ENCODE measurements at regions not wholly inside any gene's neighbourhood (a gene's known extent, or its start where the extent isn't known, plus 50 kb on each side); places are given as distances from the start of the nearest gene placed in this dataset.

GRCh38 chr4:176546975-176547374, 227.2 kb downstream of the SPCS3 start:
- no peaks in the 10 kb centered on the region for H3K4me1 Mint-ChIP-seq (ENCODE audit: low read depth)
- H3K9me3 Mint-ChIP-seq, result no peaks in the 10 kb centered on the region
- H3K27ac Mint-ChIP-seq, result no peak overlapping the region
- H3K36me3 Mint-ChIP-seq (ENCODE audit: low read depth), result no peaks in the 10 kb centered on the region
- intact Hi-C loops (cut with micrococcal nuclease), result no loop called here
- H3K27me3 Mint-ChIP-seq, result no peaks in the 10 kb centered on the region
- no peak overlapping the region for H3K4me3 Mint-ChIP-seq

GRCh38 chr4:176548571-176548970, 228.8 kb downstream of the SPCS3 start:
- no peak overlapping the region for H3K27ac Mint-ChIP-seq
- no peaks in the 10 kb centered on the region for H3K36me3 Mint-ChIP-seq (ENCODE audit: low read depth)
- peaks cover 6% of the 10 kb centered on the region for H3K9me3 Mint-ChIP-seq
- no peaks in the 10 kb centered on the region for H3K27me3 Mint-ChIP-seq
- no peaks in the 10 kb centered on the region for H3K4me1 Mint-ChIP-seq (ENCODE audit: low read depth)
- H3K4me3 Mint-ChIP-seq, result no peak overlapping the region
- intact Hi-C loops (cut with micrococcal nuclease), result no loop called here

- Mint-ChIP-seq H3K36me3 (ENCODE audit: low read depth) (no peaks in the 10 kb centered on the region), H3K9me3 (peaks cover 8% of the 10 kb centered on the region), H3K4me3 (no peak overlapping the region), H3K27ac (no peak overlapping the region), H3K4me1 (ENCODE audit: low read depth) (no peaks in the 10 kb centered on the region), H3K27me3 (no peaks in the 10 kb centered on the region)
- intact Hi-C loops (cut with micrococcal nuclease), result no loop called here
These were observed 229.5 kb downstream of the SPCS3 start for GRCh38 chr4:176549161-176549865.

GRCh38 chr4:176558661-176559060, 234.1 kb downstream of the VEGFC start:
- Mint-ChIP-seq H3K9me3 (peaks cover 6% of the 10 kb centered on the region), H3K27ac (no peak overlapping the region), H3K4me1 (ENCODE audit: low read depth) (no peaks in the 10 kb centered on the region), H3K27me3 (no peaks in the 10 kb centered on the region), H3K4me3 (no peak overlapping the region), H3K36me3 (ENCODE audit: low read depth) (no peaks in the 10 kb centered on the region)
- intact Hi-C loops (cut with micrococcal nuclease), result no loop called here

- Mint-ChIP-seq H3K27me3 (no peaks in the 10 kb centered on the region), H3K27ac (no peak overlapping the region), H3K4me1 (ENCODE audit: low read depth) (no peaks in the 10 kb centered on the region), H3K36me3 (ENCODE audit: low read depth) (no peaks in the 10 kb centered on the region), H3K4me3 (no peak overlapping the region), H3K9me3 (no peaks in the 10 kb centered on the region)
- intact Hi-C loops (cut with micrococcal nuclease), result no loop called here
These were observed 231.4 kb downstream of the VEGFC start for GRCh38 chr4:176561368-176561767.

- H3K4me1 Mint-ChIP-seq (ENCODE audit: low read depth), result no peaks in the 10 kb centered on the region
- no peaks in the 10 kb centered on the region for H3K36me3 Mint-ChIP-seq (ENCODE audit: low read depth)
- intact Hi-C loops (cut with micrococcal nuclease), result no loop called here
- no peaks in the 10 kb centered on the region for H3K9me3 Mint-ChIP-seq
- no peak overlapping the region for H3K4me3 Mint-ChIP-seq
- no peak overlapping the region for H3K27ac Mint-ChIP-seq
- no peaks in the 10 kb centered on the region for H3K27me3 Mint-ChIP-seq
These were observed 229.1 kb downstream of the VEGFC start for GRCh38 chr4:176563591-176563990.

GRCh38 chr4:176565049-176565448, 227.7 kb downstream of the VEGFC start:
- no peaks in the 10 kb centered on the region for H3K9me3 Mint-ChIP-seq
- H3K4me1 Mint-ChIP-seq (ENCODE audit: low read depth), result no peaks in the 10 kb centered on the region
- H3K27ac Mint-ChIP-seq, result no peak overlapping the region
- H3K4me3 Mint-ChIP-seq, result no peak overlapping the region
- intact Hi-C loops (cut with micrococcal nuclease), result no loop called here
- no peaks in the 10 kb centered on the region for H3K36me3 Mint-ChIP-seq (ENCODE audit: low read depth)
- H3K27me3 Mint-ChIP-seq, result no peaks in the 10 kb centered on the region

- no peaks in the 10 kb centered on the region for H3K27me3 Mint-ChIP-seq
- no peak overlapping the region for H3K27ac Mint-ChIP-seq
- no peaks in the 10 kb centered on the region for H3K4me1 Mint-ChIP-seq (ENCODE audit: low read depth)
- no peak overlapping the region for H3K4me3 Mint-ChIP-seq
- intact Hi-C loops (cut with micrococcal nuclease), result no loop called here
- no peaks in the 10 kb centered on the region for H3K9me3 Mint-ChIP-seq
- H3K36me3 Mint-ChIP-seq (ENCODE audit: low read depth), result no peaks in the 10 kb centered on the region
These were observed 226.0 kb downstream of the VEGFC start for GRCh38 chr4:176566769-176567168.

- H3K9me3 Mint-ChIP-seq, result no peaks in the 10 kb centered on the region
- no peak overlapping the region for H3K4me3 Mint-ChIP-seq
- no peaks in the 10 kb centered on the region for H3K27me3 Mint-ChIP-seq
- intact Hi-C loops (cut with micrococcal nuclease), result no loop called here
- no peaks in the 10 kb centered on the region for H3K36me3 Mint-ChIP-seq (ENCODE audit: low read depth)
- H3K4me1 Mint-ChIP-seq (ENCODE audit: low read depth), result no peaks in the 10 kb centered on the region
- H3K27ac Mint-ChIP-seq, result no peak overlapping the region
These were observed 224.5 kb downstream of the VEGFC start for GRCh38 chr4:176568238-176568637.

GRCh38 chr4:176569301-176569700, 223.4 kb downstream of the VEGFC start:
- intact Hi-C loops (cut with micrococcal nuclease), result no loop called here
- H3K36me3 Mint-ChIP-seq (ENCODE audit: low read depth), result no peaks in the 10 kb centered on the region
- H3K27ac Mint-ChIP-seq, result no peak overlapping the region
- no peak overlapping the region for H3K4me3 Mint-ChIP-seq
- H3K4me1 Mint-ChIP-seq (ENCODE audit: low read depth), result no peaks in the 10 kb centered on the region
- no peaks in the 10 kb centered on the region for H3K9me3 Mint-ChIP-seq
- H3K27me3 Mint-ChIP-seq, result no peaks in the 10 kb centered on the region

GRCh38 chr4:176571206-176571605, 221.5 kb downstream of the VEGFC start:
- H3K9me3 Mint-ChIP-seq, result no peaks in the 10 kb centered on the region
- H3K4me3 Mint-ChIP-seq, result no peak overlapping the region
- intact Hi-C loops (cut with micrococcal nuclease), result no loop called here
- no peaks in the 10 kb centered on the region for H3K36me3 Mint-ChIP-seq (ENCODE audit: low read depth)
- no peak overlapping the region for H3K27ac Mint-ChIP-seq
- no peaks in the 10 kb centered on the region for H3K27me3 Mint-ChIP-seq
- H3K4me1 Mint-ChIP-seq (ENCODE audit: low read depth), result no peaks in the 10 kb centered on the region

GRCh38 chr4:176575141-176575730, 217.5 kb downstream of the VEGFC start:
- Mint-ChIP-seq H3K4me3 (no peak overlapping the region), H3K4me1 (ENCODE audit: low read depth) (no peaks in the 10 kb centered on the region), H3K9me3 (no peaks in the 10 kb centered on the region), H3K36me3 (ENCODE audit: low read depth) (no peaks in the 10 kb centered on the region), H3K27ac (no peak overlapping the region), H3K27me3 (no peaks in the 10 kb centered on the region)
- intact Hi-C loops (cut with micrococcal nuclease), result no loop called here

GRCh38 chr4:176579226-176579625, 213.5 kb downstream of the VEGFC start:
- H3K27ac Mint-ChIP-seq, result no peak overlapping the region
- H3K4me1 Mint-ChIP-seq (ENCODE audit: low read depth), result no peaks in the 10 kb centered on the region
- no peaks in the 10 kb centered on the region for H3K27me3 Mint-ChIP-seq
- H3K9me3 Mint-ChIP-seq, result no peaks in the 10 kb centered on the region
- H3K4me3 Mint-ChIP-seq, result no peak overlapping the region
- no peaks in the 10 kb centered on the region for H3K36me3 Mint-ChIP-seq (ENCODE audit: low read depth)
- intact Hi-C loops (cut with micrococcal nuclease), result no loop called here

- Mint-ChIP-seq H3K27me3 (no peaks in the 10 kb centered on the region), H3K27ac (no peak overlapping the region), H3K36me3 (ENCODE audit: low read depth) (no peaks in the 10 kb centered on the region), H3K9me3 (no peaks in the 10 kb centered on the region), H3K4me3 (no peak overlapping the region), H3K4me1 (ENCODE audit: low read depth) (no peaks in the 10 kb centered on the region)
- intact Hi-C loops (cut with micrococcal nuclease), result no loop called here
These were observed 209.4 kb downstream of the VEGFC start for GRCh38 chr4:176583278-176583677.

GRCh38 chr4:176584031-176584606, 208.6 kb downstream of the VEGFC start:
- intact Hi-C loops (cut with micrococcal nuclease), result no loop called here
- Mint-ChIP-seq H3K4me1 (ENCODE audit: low read depth) (no peaks in the 10 kb centered on the region), H3K27me3 (no peaks in the 10 kb centered on the region), H3K27ac (no peak overlapping the region), H3K4me3 (no peak overlapping the region), H3K9me3 (peaks cover 6% of the 10 kb centered on the region), H3K36me3 (ENCODE audit: low read depth) (no peaks in the 10 kb centered on the region)
